ENCODE measurements at regions not wholly inside any gene's neighbourhood (a gene's known extent, or its start where the extent isn't known, plus 50 kb on each side); places are given as distances from the start of the nearest gene placed in this dataset.

DNA sequence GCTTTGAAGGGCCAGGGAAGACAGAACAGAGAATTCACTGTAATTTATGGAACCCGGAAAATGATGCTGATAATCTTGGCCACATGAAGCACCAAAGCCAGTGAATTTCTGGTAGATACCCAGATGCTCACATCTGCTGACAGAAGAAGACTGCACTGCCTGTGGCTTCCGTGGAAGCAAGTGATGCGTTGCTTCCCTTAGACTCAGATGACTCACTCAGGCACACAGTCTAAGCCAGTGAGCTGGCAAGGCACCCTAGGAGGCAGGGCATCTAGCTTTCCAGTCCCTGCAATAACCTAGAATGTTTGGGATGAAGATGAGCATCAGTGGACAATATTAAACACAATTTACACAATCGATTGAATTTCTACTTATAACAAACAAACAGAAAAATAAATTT is 284.7 kb downstream of the CMPK2 start:
- H3K79me2 ChIP-seq (ENCODE audit: control insufficient read depth, insufficient read depth, low read length) = no peaks in the 10 kb centered on the region
- no peaks in the 10 kb centered on the region for H3K4me1 ChIP-seq (ENCODE audit: control insufficient read depth, extremely low read depth, insufficient read depth, low read length)
- H3K9me1 ChIP-seq (ENCODE audit: control insufficient read depth, extremely low read depth, insufficient read depth, low read length) = no peaks in the 10 kb centered on the region
- H3K9me3 ChIP-seq (ENCODE audit: control insufficient read depth, low read depth, low read length) = no peaks in the 10 kb centered on the region
- H3K9ac ChIP-seq (ENCODE audit: control insufficient read depth, extremely low read depth, insufficient read depth, low read length) = no peak overlapping the region
- no peaks in the 10 kb centered on the region for H3K36me3 ChIP-seq (ENCODE audit: control insufficient read depth in 2 of 2, extremely low read depth in 1 of 2, insufficient read depth in 2 of 2, low read length in 2 of 2)
- no peaks in the 10 kb centered on the region for H4K20me1 ChIP-seq (ENCODE audit: control insufficient read depth, extremely low read depth, insufficient read depth, low read length)
- DNase-seq (ENCODE audit: low read depth, low spot score) (no peak), FAIRE-seq (no peak)
- no peak overlapping the region for H3K27ac ChIP-seq (ENCODE audit: control insufficient read depth, insufficient read depth, low read length)
- no peak overlapping the region for H3K4me2 ChIP-seq (ENCODE audit: control insufficient read depth, extremely low read depth, insufficient read depth, low read depth, low read length)
- dilution Hi-C loops (cut with MboI; ENCODE audit: extremely low pct_ligation_motif_present, low sequenced_read_pairs) = no loop called here
- no peak for TF ChIP-seq EZH2 (IDR thresholded peaks at IDR 0.05; ENCODE audit: low read length)
- TF ChIP-seq, protein P1, sequence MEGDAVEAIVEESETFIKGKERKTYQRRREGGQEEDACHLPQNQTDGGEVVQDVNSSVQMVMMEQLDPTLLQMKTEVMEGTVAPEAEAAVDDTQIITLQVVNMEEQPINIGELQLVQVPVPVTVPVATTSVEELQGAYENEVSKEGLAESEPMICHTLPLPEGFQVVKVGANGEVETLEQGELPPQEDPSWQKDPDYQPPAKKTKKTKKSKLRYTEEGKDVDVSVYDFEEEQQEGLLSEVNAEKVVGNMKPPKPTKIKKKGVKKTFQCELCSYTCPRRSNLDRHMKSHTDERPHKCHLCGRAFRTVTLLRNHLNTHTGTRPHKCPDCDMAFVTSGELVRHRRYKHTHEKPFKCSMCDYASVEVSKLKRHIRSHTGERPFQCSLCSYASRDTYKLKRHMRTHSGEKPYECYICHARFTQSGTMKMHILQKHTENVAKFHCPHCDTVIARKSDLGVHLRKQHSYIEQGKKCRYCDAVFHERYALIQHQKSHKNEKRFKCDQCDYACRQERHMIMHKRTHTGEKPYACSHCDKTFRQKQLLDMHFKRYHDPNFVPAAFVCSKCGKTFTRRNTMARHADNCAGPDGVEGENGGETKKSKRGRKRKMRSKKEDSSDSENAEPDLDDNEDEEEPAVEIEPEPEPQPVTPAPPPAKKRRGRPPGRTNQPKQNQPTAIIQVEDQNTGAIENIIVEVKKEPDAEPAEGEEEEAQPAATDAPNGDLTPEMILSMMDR (optimal IDR thresholded peaks at IDR 0.05 in 1 of 3, IDR thresholded peaks at IDR 0.05 in 1 of 3, conservative IDR thresholded peaks at IDR 0.05 in 1 of 3; ENCODE audit: extremely low read depth in 1 of 3, insufficient read depth in 2 of 3, low read length in 3 of 3) = no peak
- no peak overlapping the region for H3K4me3 ChIP-seq (ENCODE audit: control insufficient read depth in 2 of 3, extremely low read depth in 1 of 3, insufficient read depth in 2 of 3, low read depth in 1 of 3, low read length in 3 of 3)
- no peak overlapping the region for H2AFZ ChIP-seq (ENCODE audit: control insufficient read depth, low read length)
- H3K27me3 ChIP-seq (ENCODE audit: control insufficient read depth, extremely low read depth, insufficient read depth, low read length) = no peaks in the 10 kb centered on the region

DNA sequence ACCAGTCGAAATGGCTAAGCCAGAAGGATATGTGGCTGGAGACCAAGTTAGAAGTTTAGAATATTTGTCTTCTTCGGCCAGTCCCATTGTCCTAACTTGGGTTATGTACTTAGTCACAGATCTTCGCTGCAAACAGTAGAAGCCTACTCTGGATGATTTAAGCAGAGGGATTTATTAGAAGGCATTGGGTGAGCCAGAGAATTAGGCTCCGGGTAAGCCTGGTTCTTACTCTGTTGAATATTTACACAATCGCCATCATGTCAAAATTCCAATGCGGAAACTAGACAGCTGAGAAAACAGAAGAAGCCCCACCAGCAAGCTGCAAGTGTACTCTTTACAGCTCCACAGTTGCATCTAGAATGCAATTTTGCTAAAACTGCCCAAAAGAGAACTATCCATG is 276.6 kb downstream of the CMPK2 start:
- Histone ChIP-seq H3K9ac (ENCODE audit: control insufficient read depth, extremely low read depth, insufficient read depth, low read length) (no peak overlapping the region), H3K27me3 (ENCODE audit: control insufficient read depth, extremely low read depth, insufficient read depth, low read length) (no peaks in the 10 kb centered on the region)
- dilution Hi-C loops (cut with MboI; ENCODE audit: extremely low pct_ligation_motif_present, low sequenced_read_pairs) = no loop called here

More for the DNA sequence above, 276.6 kb downstream of the CMPK2 start:
- FAIRE-seq (no peak), DNase-seq (ENCODE audit: low read depth, low spot score) (no peak)
- H3K36me3 ChIP-seq (ENCODE audit: control insufficient read depth in 2 of 2, extremely low read depth in 1 of 2, insufficient read depth in 2 of 2, low read length in 2 of 2) = no peaks in the 10 kb centered on the region
- no peaks in the 10 kb centered on the region for H3K9me1 ChIP-seq (ENCODE audit: control insufficient read depth, extremely low read depth, insufficient read depth, low read length)
- no peak overlapping the region for H3K4me3 ChIP-seq (ENCODE audit: control insufficient read depth in 2 of 3, extremely low read depth in 1 of 3, insufficient read depth in 2 of 3, low read depth in 1 of 3, low read length in 3 of 3)
- H3K9me3 ChIP-seq (ENCODE audit: control insufficient read depth, low read depth, low read length) = no peaks in the 10 kb centered on the region
- no peak for TF ChIP-seq EZH2 (IDR thresholded peaks at IDR 0.05; ENCODE audit: low read length)
- TF ChIP-seq, protein P1 (optimal IDR thresholded peaks at IDR 0.05 in 1 of 3, IDR thresholded peaks at IDR 0.05 in 1 of 3, conservative IDR thresholded peaks at IDR 0.05 in 1 of 3; ENCODE audit: extremely low read depth in 1 of 3, insufficient read depth in 2 of 3, low read length in 3 of 3) = no peak
- no peaks in the 10 kb centered on the region for H4K20me1 ChIP-seq (ENCODE audit: control insufficient read depth, extremely low read depth, insufficient read depth, low read length)
- no peak overlapping the region for H3K4me2 ChIP-seq (ENCODE audit: control insufficient read depth, extremely low read depth, insufficient read depth, low read depth, low read length)
- H3K4me1 ChIP-seq (ENCODE audit: control insufficient read depth, extremely low read depth, insufficient read depth, low read length) = no peaks in the 10 kb centered on the region
- H3K27ac ChIP-seq (ENCODE audit: control insufficient read depth, insufficient read depth, low read length) = no peak overlapping the region
- H2AFZ ChIP-seq (ENCODE audit: control insufficient read depth, low read length) = no peak overlapping the region
- no peaks in the 10 kb centered on the region for H3K79me2 ChIP-seq (ENCODE audit: control insufficient read depth, insufficient read depth, low read length)
